ENCODE measurements at regions not wholly inside any gene's neighbourhood (a gene's known extent, or its start where the extent isn't known, plus 50 kb on each side); places are given as distances from the start of the nearest gene placed in this dataset.

- DNase-seq, result no peak
Measured at GRCh38 chr9:129276486-129277230, 98.6 kb upstream of the IER5L start.

- no peak for DNase-seq
Measured at GRCh38 chr9:129275626-129276247, 97.7 kb upstream of the IER5L start.

- no peak for DNase-seq
Measured at GRCh38 chr9:129273941-129274684, 96.1 kb upstream of the IER5L start.

- no peak for DNase-seq
Measured at GRCh38 chr9:129273136-129273895, 95.3 kb upstream of the IER5L start.

- no peak for DNase-seq
Measured at GRCh38 chr9:129272348-129273025, 94.4 kb upstream of the IER5L start.

GRCh38 chr9:129270903-129271431, 92.9 kb upstream of the IER5L start:
- no peak for DNase-seq

GRCh38 chr9:129270205-129270604, 92.1 kb upstream of the IER5L start:
- DNase-seq, result no peak

GRCh38 chr9:129267141-129267540, 89.1 kb upstream of the IER5L start:
- DNase-seq, result no peak

GRCh38 chr9:129266536-129266935, 88.5 kb upstream of the IER5L start:
- DNase-seq, result no peak

- DNase-seq, result no peak
Measured at GRCh38 chr9:129264388-129264787, 86.3 kb upstream of the IER5L start.

GRCh38 chr9:129263836-129264235, 85.8 kb upstream of the IER5L start:
- DNase-seq, result no peak

GRCh38 chr9:129262261-129262660, 84.2 kb upstream of the IER5L start:
- no peak for DNase-seq

- DNase-seq, result peak in 2 of 56 donors; percentile 8 to 29
Measured at GRCh38 chr9:129259375-129259774, 81.3 kb upstream of the IER5L start.

- DNase-seq, result no peak
Measured at GRCh38 chr9:129258823-129259301, 80.8 kb upstream of the IER5L start.

GRCh38 chr9:129258124-129258822, 80.2 kb upstream of the IER5L start:
- peak; percentile 24 to 93 (median 82) for DNase-seq

- no peak for DNase-seq
Measured at GRCh38 chr9:129256959-129257713, 79.1 kb upstream of the IER5L start.

- DNase-seq, result no peak
Measured at GRCh38 chr9:129254566-129255287, 76.7 kb upstream of the IER5L start.

GRCh38 chr9:129253803-129254381, 75.8 kb upstream of the IER5L start:
- peak in 31 of 56 donors; percentile 13 to 65 (median 37) for DNase-seq
